Loucy (cell line): ENCODE measurements at regions not wholly inside any gene's neighbourhood (a gene's known extent, or its start where the extent isn't known, plus 50 kb on each side); places are given as distances from the start of the nearest gene placed in this dataset.

Experiments used
- H2AFZ ChIP-seq: fragments of 200-600 bp; sonication (generic); 2 replicates; pipeline ENCODE4 v1.6.0; 2016; ENCODE audit warnings: antibody characterized with exemption, mild to moderate bottlenecking, low read length, moderate library complexity
- H3F3A ChIP-seq: fragments of 200-600 bp; 2 replicates; pipeline ENCODE4 v1.6.0; 2016; ENCODE audit warnings: antibody characterized with exemption, low read depth, mild to moderate bottlenecking
- H3K27me3 ChIP-seq: fragments of 200-600 bp; sonication (generic); 2 replicates; pipeline ENCODE4 v1.6.1; 2014; ENCODE audit warnings: low read length, mild to moderate bottlenecking; ENCODE audit not compliant: insufficient read depth, poor library complexity, severe bottlenecking
- H3K36me3 ChIP-seq: fragments of 200-600 bp; sonication (generic); 2 replicates; pipeline ENCODE4 v1.6.1; 2016; ENCODE audit warnings: low read length; ENCODE audit not compliant: insufficient read depth
- H3K4me1 ChIP-seq: fragments of 200-600 bp; sonication (generic); 2 replicates; pipeline ENCODE4 v1.5.1; 2014; ENCODE audit warnings: low read length, mild to moderate bottlenecking; ENCODE audit not compliant: insufficient read depth, poor library complexity, severe bottlenecking
- H3K4me2 ChIP-seq: fragments of 200-600 bp; sonication (generic); 2 replicates; pipeline ENCODE4 v1.6.0; 2014; ENCODE audit warnings: antibody characterized with exemption, low read length, low read depth, mild to moderate bottlenecking; ENCODE audit not compliant: poor library complexity, severe bottlenecking
- H3K4me3 ChIP-seq: fragments of 200-600 bp; sonication (generic); 2 replicates; pipeline ENCODE4 v1.5.1; 2014; ENCODE audit warnings: low read length, mild to moderate bottlenecking, mixed read lengths; ENCODE audit not compliant: poor library complexity, severe bottlenecking
- H3K79me2 ChIP-seq: fragments of 200-600 bp; sonication (generic); 2 replicates; pipeline ENCODE4 v1.6.1; 2014; ENCODE audit warnings: low read length; ENCODE audit not compliant: insufficient read depth
- H3K9ac ChIP-seq: fragments of 200-600 bp; sonication (generic); 2 replicates; pipeline ENCODE4 v1.6.0; 2014; ENCODE audit warnings: mild to moderate bottlenecking, low read depth, low read length, moderate library complexity; ENCODE audit not compliant: poor library complexity, severe bottlenecking
- H3K9me2 ChIP-seq: fragments of 200-600 bp; sonication (generic); replicated peaks from 2 replicates; pipeline ENCODE4 v1.6.1; 2016; ENCODE audit warnings: low read depth, low read length, mixed read lengths
- H3K9me3 ChIP-seq: fragments of 200-600 bp; sonication (generic); 2 replicates; pipeline ENCODE4 v1.6.1; 2014; ENCODE audit warnings: mild to moderate bottlenecking, antibody characterized with exemption, low read length, low read depth; ENCODE audit not compliant: insufficient read depth
- H4K20me1 ChIP-seq: fragments of 200-600 bp; sonication (generic); 2 replicates; pipeline ENCODE4 v1.6.0; 2014; ENCODE audit warnings: antibody characterized with exemption, low read length, mild to moderate bottlenecking; ENCODE audit not compliant: insufficient read depth, poor library complexity, severe bottlenecking
- EZH2phosphoT487 ChIP-seq: fragments of 200-600 bp; IDR thresholded peaks from 2 replicates; pipeline ENCODE4 v1.6.1; 2018; ENCODE audit warnings: antibody characterized with exemption, mild to moderate bottlenecking, moderate library complexity, borderline replicate concordance
- TF ChIP-seq, protein P1 (sequence below): fragments of 200-600 bp; sonication (generic); conservative IDR thresholded peaks from 2 replicates; pipeline ENCODE4 v1.5.1; 2014; ENCODE audit warnings: mild to moderate bottlenecking, antibody characterized with exemption, low read length

DNA sequence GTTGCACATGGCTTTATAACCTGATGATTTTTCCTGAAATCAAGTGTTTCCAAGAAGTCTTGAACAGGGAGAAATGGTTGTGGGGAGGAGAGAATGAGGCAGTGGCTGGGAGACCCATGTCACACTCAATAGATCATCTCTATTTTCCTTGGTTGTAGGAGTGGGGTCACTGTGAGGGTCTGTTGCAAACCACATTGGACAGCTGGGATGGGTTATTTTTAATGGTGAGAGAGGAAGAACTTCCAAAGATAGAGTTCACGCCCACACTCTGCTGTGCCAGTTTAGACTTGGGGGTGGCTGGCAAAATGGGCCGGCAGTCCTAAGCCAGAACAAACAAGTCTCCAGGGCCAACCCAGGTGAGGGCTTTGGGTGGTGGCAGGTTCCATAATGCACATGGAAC is 196.2 kb upstream of the ADRA1D start:
- Histone ChIP-seq H3F3A (no peaks in the 10 kb centered on the region), H3K9ac (no peak overlapping the region), H3K36me3 (no peaks in the 10 kb centered on the region), H3K4me1 (no peaks in the 10 kb centered on the region), H3K4me2 (no peak overlapping the region), H3K9me2 (no peaks in the 10 kb centered on the region), H3K79me2 (no peaks in the 10 kb centered on the region), H4K20me1 (no peaks in the 10 kb centered on the region), H3K4me3 (no peak overlapping the region), H3K9me3 (no peaks in the 10 kb centered on the region), H3K27me3 (no peaks in the 10 kb centered on the region), H2AFZ (no peak overlapping the region)
- TF ChIP-seq, protein P1, sequence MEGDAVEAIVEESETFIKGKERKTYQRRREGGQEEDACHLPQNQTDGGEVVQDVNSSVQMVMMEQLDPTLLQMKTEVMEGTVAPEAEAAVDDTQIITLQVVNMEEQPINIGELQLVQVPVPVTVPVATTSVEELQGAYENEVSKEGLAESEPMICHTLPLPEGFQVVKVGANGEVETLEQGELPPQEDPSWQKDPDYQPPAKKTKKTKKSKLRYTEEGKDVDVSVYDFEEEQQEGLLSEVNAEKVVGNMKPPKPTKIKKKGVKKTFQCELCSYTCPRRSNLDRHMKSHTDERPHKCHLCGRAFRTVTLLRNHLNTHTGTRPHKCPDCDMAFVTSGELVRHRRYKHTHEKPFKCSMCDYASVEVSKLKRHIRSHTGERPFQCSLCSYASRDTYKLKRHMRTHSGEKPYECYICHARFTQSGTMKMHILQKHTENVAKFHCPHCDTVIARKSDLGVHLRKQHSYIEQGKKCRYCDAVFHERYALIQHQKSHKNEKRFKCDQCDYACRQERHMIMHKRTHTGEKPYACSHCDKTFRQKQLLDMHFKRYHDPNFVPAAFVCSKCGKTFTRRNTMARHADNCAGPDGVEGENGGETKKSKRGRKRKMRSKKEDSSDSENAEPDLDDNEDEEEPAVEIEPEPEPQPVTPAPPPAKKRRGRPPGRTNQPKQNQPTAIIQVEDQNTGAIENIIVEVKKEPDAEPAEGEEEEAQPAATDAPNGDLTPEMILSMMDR = no peak

DNA sequence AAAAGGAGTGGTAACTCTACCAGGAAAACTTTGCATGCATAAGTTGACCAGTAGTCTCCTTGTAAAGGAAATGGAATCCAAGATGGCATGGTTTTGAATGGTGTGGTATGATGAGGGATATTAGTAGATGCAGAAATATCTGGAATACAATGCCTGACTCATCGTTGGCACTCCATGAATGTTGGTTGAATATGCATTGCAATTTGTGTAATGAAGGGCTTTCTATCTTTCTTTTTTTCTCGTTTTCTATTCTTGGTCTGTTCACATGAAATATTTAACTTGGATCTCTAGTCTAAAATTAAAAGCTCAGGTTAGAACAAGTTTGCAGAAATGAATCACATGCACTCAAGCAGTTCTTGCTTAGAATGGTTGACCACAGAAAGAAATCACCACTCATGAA is 195.3 kb upstream of the ADRA1D start:
- no peak overlapping the region for H2AFZ ChIP-seq
- no peaks in the 10 kb centered on the region for H3K36me3 ChIP-seq
- H3F3A ChIP-seq = no peaks in the 10 kb centered on the region
- no peak overlapping the region for H3K4me2 ChIP-seq
- H3K9me3 ChIP-seq = no peaks in the 10 kb centered on the region
- TF ChIP-seq, protein P1 = no peak
- TF ChIP-seq EZH2phosphoT487 = no peak
- no peak overlapping the region for H3K4me3 ChIP-seq
- H4K20me1 ChIP-seq = no peaks in the 10 kb centered on the region
- H3K27me3 ChIP-seq = no peaks in the 10 kb centered on the region
- H3K9ac ChIP-seq = no peak overlapping the region
- H3K4me1 ChIP-seq = no peaks in the 10 kb centered on the region
- no peaks in the 10 kb centered on the region for H3K9me2 ChIP-seq
- H3K79me2 ChIP-seq = no peaks in the 10 kb centered on the region

DNA sequence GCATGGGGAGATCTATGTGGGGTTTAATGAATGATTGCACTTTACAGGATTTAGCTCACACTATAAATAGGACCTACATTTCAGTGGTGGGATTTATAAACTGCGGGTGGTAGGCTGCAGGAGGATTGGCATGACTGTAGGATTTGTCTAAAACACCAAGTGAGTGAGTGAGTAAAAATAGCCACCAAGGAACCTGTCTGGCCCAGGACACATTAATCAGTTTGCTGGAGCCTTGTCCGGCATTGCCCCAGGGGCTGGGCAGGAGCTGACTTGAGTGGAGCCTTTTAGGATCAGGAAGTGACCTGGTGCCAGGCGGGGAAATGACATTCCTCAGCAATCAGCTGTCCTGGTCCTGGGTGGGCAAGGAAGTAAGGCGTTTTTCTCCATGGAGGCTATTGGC is 193.9 kb upstream of the ADRA1D start:
- Histone ChIP-seq H3K4me3 (no peak overlapping the region), H3K9ac (no peak overlapping the region), H3K36me3 (no peaks in the 10 kb centered on the region), H3K4me2 (no peak overlapping the region), H3K27me3 (no peaks in the 10 kb centered on the region), H2AFZ (no peak overlapping the region), H4K20me1 (no peaks in the 10 kb centered on the region), H3K79me2 (no peaks in the 10 kb centered on the region), H3F3A (no peaks in the 10 kb centered on the region), H3K4me1 (no peaks in the 10 kb centered on the region), H3K9me3 (no peaks in the 10 kb centered on the region), H3K9me2 (no peaks in the 10 kb centered on the region)
- TF ChIP-seq, protein P1 = no peak
- no peak for TF ChIP-seq EZH2phosphoT487
